Neural crest cell (in vitro differentiated cells): ENCODE measurements at regions not wholly inside any gene's neighbourhood (a gene's known extent, or its start where the extent isn't known, plus 50 kb on each side); places are given as distances from the start of the nearest gene placed in this dataset.

Experiments
- DNase-seq: peaks from one replicate; pipeline ENCODE4 v3.0.0; 2021; ENCODE audit warnings: low read depth, mixed read lengths, low spot score
- H3K27ac Mint-ChIP-seq: one replicate; pipeline ENCODE4 v1.8.0; 2021; ENCODE audit warnings: mild to moderate bottlenecking, mixed read lengths; ENCODE audit not compliant: unreplicated experiment
- H3K27me3 Mint-ChIP-seq: 2 replicates; pipeline ENCODE4 v1.8.0; 2021; ENCODE audit warnings: low read depth, mild to moderate bottlenecking, mixed read lengths
- H3K36me3 Mint-ChIP-seq: 2 replicates; pipeline ENCODE4 v1.8.0; 2021; ENCODE audit warnings: low read depth, mild to moderate bottlenecking, mixed read lengths
- H3K4me1 Mint-ChIP-seq: 2 replicates; pipeline ENCODE4 v1.8.0; 2021; ENCODE audit warnings: mixed read lengths
- H3K4me3 Mint-ChIP-seq: one replicate; pipeline ENCODE4 v1.8.0; 2021; ENCODE audit warnings: mild to moderate bottlenecking, mixed read lengths
- H3K9me3 Mint-ChIP-seq: 2 replicates; pipeline ENCODE4 v1.8.0; 2021; ENCODE audit warnings: mixed read lengths
- TF ChIP-seq, protein P1 (sequence below): fragments of 200-600 bp; sonication (generic); conservative IDR thresholded peaks from 2 replicates; pipeline ENCODE4 v1.5.0; 2021; ENCODE audit warnings: antibody characterized with exemption, mild to moderate bottlenecking

DNA sequence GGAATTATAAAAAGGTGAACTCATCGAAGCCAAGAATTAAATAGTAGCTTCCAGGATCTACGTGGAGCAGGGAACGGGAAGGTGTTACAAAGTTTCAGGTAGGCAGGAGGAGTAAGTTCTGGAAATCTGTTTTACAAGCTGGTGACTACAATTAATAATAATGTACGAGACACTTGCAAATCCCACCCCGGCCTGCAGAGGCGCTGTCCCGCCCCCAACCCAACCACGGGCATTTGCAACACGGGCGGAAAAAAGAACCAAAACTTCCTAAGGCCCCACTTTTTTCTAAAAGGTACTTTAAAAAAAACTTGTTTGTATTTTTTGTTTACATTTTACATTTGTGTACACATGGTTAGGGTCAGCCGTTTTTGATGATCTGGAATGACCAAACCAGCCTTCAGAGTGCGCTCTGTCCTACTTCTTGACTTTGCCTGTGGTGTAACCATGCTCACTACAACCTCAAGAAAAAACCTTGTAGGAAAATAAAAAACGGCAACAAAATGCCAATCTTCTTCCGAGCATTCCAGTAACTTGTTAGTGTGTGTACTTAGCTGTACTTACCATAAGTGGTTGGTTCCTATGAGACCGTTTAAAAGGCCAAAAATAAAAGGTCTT is 449.6 kb upstream of the B3GAT1 start:
- TF ChIP-seq, protein P1, sequence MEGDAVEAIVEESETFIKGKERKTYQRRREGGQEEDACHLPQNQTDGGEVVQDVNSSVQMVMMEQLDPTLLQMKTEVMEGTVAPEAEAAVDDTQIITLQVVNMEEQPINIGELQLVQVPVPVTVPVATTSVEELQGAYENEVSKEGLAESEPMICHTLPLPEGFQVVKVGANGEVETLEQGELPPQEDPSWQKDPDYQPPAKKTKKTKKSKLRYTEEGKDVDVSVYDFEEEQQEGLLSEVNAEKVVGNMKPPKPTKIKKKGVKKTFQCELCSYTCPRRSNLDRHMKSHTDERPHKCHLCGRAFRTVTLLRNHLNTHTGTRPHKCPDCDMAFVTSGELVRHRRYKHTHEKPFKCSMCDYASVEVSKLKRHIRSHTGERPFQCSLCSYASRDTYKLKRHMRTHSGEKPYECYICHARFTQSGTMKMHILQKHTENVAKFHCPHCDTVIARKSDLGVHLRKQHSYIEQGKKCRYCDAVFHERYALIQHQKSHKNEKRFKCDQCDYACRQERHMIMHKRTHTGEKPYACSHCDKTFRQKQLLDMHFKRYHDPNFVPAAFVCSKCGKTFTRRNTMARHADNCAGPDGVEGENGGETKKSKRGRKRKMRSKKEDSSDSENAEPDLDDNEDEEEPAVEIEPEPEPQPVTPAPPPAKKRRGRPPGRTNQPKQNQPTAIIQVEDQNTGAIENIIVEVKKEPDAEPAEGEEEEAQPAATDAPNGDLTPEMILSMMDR, result peak; percentile 47
- DNase-seq, result no peak
- Mint-ChIP-seq H3K27ac (no peak overlapping the region), H3K27me3 (peaks cover 13% of the 10 kb centered on the region), H3K4me1 (peaks cover 15% of the 10 kb centered on the region), H3K9me3 (peaks cover 2% of the 10 kb centered on the region), H3K36me3 (no peaks in the 10 kb centered on the region), H3K4me3 (no peak overlapping the region)

DNA sequence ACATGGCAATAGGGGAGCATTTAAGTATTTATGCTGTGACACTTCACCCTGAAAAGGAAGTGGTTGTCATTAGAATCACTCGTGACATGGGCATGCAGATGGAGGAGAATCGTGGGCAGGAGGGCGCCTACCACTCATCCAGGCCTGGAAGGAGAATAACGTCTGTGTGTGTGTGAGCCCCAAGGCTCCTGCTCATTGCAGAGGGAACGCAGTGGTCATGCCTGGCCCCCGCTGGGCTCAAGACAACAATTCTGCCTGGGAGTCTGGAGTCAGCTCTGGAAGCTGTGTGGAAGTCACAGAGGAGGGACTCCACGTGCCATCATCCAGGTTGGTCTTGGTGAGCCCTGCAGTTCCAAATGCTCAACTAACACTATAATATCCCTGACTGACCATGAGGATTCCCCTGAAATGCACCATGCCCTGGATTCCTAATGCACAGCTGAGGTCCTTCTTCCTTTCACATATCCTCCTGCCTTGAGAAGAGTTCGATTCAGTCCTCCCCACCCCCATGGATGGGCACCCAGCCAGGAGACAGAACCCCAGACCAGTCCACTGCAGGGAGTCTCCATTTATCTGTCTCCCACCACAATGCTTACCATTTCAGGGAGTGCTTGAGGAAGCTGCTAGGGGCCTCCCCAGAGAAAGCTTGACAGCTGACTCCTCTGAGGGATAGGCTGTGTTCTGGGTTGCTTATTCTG is 446.9 kb upstream of the B3GAT1 start:
- Mint-ChIP-seq H3K27me3 (peaks cover 11% of the 10 kb centered on the region), H3K4me3 (no peak overlapping the region), H3K27ac (no peak overlapping the region), H3K4me1 (peaks cover 15% of the 10 kb centered on the region), H3K36me3 (no peaks in the 10 kb centered on the region), H3K9me3 (peaks cover 2% of the 10 kb centered on the region)
- no peak for DNase-seq
- TF ChIP-seq, protein P1, result no peak

DNA sequence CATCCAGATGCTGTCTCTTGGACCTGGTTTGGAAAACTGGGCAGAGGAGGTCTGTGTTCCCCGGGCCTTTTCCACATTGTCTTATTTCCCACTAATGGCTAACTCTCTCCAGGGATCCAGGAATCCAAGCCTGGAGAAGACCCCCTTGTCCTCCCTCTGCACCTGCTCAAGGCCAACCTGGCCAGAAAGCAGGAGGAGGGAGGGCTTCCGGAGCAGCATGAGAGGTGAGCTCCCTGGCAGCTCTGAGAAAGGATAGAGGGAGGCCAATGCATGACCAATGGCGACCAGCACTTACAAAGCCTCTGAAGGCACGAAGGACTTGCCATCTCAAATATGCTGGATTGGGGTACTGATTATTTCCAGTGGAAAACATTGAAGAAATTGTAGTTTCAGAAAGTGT is 445.0 kb upstream of the B3GAT1 start:
- TF ChIP-seq, protein P1, result no peak
- no peak for DNase-seq
- no peak overlapping the region for H3K4me3 Mint-ChIP-seq
- H3K36me3 Mint-ChIP-seq, result no peaks in the 10 kb centered on the region
- peaks cover 5% of the 10 kb centered on the region for H3K4me1 Mint-ChIP-seq
- H3K27me3 Mint-ChIP-seq, result peaks cover 7% of the 10 kb centered on the region
- no peak overlapping the region for H3K27ac Mint-ChIP-seq
- H3K9me3 Mint-ChIP-seq, result peaks cover 2% of the 10 kb centered on the region

DNA sequence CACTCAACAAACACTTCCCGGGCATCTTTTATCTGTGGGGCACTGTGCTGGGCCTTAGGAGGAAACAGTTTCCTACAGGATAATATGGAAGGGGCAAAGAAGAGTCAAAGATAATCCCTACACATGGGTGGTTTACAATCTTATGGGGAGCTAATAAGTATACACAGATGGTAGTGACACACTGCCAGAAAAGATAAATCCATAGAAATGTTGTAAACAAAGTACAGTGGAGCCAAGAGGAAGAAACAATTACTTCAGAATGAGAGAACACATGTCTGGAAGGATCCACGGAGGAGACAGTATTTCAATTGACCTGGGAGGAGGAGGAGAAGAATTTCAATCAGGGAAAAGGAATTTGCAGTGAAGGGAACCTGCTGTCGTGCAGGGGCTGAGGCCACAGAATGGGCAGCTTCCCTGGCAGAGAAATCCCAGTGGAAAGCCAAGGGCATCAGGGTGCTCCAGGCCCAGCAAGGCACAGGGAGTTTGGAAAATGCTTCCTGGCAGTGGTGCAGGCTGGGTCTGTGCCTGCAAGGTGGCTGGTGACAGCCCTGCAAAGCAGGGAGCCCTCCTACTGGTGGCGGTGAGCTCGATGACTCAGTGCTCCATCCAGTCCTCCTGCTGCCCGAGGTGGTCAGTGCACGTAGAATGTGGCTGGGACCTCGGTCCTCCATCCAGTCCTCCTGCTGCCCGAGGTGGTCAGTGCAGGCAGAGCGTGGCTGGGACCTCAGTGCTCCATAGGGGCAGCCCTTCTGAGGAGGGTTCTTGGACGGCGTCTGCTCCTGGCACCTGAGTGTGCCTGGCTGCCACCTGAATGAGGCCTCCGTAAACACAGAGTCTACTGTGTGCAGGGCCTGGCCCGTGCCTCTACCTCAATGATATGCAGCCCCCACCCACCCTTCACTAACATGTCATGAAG is 444.3 kb upstream of the B3GAT1 start:
- Mint-ChIP-seq H3K36me3 (no peaks in the 10 kb centered on the region), H3K9me3 (peaks cover 1% of the 10 kb centered on the region)

More for the DNA sequence above, 444.3 kb upstream of the B3GAT1 start:
- peaks cover 7% of the 10 kb centered on the region for H3K27me3 Mint-ChIP-seq
- H3K4me1 Mint-ChIP-seq, result no peaks in the 10 kb centered on the region
- no peak overlapping the region for H3K4me3 Mint-ChIP-seq
- H3K27ac Mint-ChIP-seq, result no peak overlapping the region
- no peak for DNase-seq
- TF ChIP-seq, protein P1, result no peak
